HCT116 (cell line): ENCODE measurements at regions not wholly inside any gene's neighbourhood (a gene's known extent, or its start where the extent isn't known, plus 50 kb on each side); places are given as distances from the start of the nearest gene placed in this dataset.

ENCODE experiments used
- ATAC-seq: fragments of 200-7000 bp; cut with Tn5 transposase; 2 replicates; pipeline ENCODE4 v1.9.1; 2020; ENCODE audit warnings: mild to moderate bottlenecking, moderate library complexity
- BruUV-seq: library from RNA; stranded (reverse); fragments of 400-500 nt; replicated peaks from 2 replicates; lab custom pipeline; 2021; lab: Mats Ljungman, UMichigan
- CTCF ChIA-PET: fragments of 300-600 bp; sonication (Branson Sonifier 250); formaldehyde crosslinking; loops from one replicate; lab custom pipeline; 2021; ENCODE audit warnings: antibody characterized with exemption; lab: Charles Lee
- POLR2A ChIA-PET: fragments of 300-600, 350-600 bp; sonication (Branson Sonifier 250); formaldehyde crosslinking; loops from one replicate; lab custom pipeline; 2021; ENCODE audit warnings: antibody characterized with exemption; lab: Charles Lee
- RAD21 ChIA-PET, 2 experiments: fragments of 300-600 bp; sonication (Branson Sonifier 250); formaldehyde crosslinking; loops; one replicate each; lab custom pipeline; 2023; ENCODE audit warnings: low total read pairs in 2 of 2; ENCODE audit not compliant: uncharacterized antibody in 2 of 2, unreplicated experiment in 2 of 2, low non-redundant PET in 1 of 2; lab: Charles Lee
- DNase-seq: peaks from one replicate; pipeline ENCODE4 v3.0.0-alpha.2; 2010; ENCODE audit warnings: low read depth, low spot score
- H2AFZ ChIP-seq: fragments of 200-600 bp; shearing (Covaris generic), sonication (generic); 2 replicates; pipeline ENCODE4 v1.6.1; 2017; ENCODE audit warnings: low read depth, mixed run types, mixed read lengths, antibody characterized with exemption, low read length; ENCODE audit not compliant: poor library complexity, severe bottlenecking
- H3K27ac ChIP-seq: 2 replicates; pipeline ENCODE4 v1.5.1; 2012; ENCODE audit warnings: low read depth, low read length
- H3K27me3 ChIP-seq: fragments of 200-600 bp; sonication (generic); 2 replicates; pipeline ENCODE4 v1.6.1; 2016; ENCODE audit warnings: mixed run types, low read length, mixed read lengths; ENCODE audit not compliant: insufficient read depth
- H3K36me3 ChIP-seq, 2 experiments: fragments of 200-500 bp in 1 of 2; fragments of 200-600 bp in 1 of 2; sonication (Bioruptor generic) in 1 of 2; sonication (generic) in 1 of 2; 2 replicates each; pipeline versions ENCODE4 v1.5.1 to v1.6.1; 2014 to 2016; ENCODE audit warnings: low read length in 2 of 2, inconsistent platforms in 1 of 2, mixed read lengths in 1 of 2, mixed run types in 1 of 2; ENCODE audit not compliant: insufficient read depth in 2 of 2, control insufficient read depth in 1 of 2
- H3K4me1 ChIP-seq, 2 experiments: fragments of 200-600 bp in 1 of 2; sonication (generic) in 1 of 2; 2 replicates each; pipeline versions ENCODE4 v1.5.1 to v1.6.1; 2012 to 2017; ENCODE audit warnings: low read length in 2 of 2, inconsistent platforms in 1 of 2, mild to moderate bottlenecking in 1 of 2, mixed read lengths in 1 of 2, mixed run types in 1 of 2, moderate library complexity in 1 of 2; ENCODE audit not compliant: insufficient read depth in 2 of 2, control insufficient read depth in 1 of 2
- H3K4me2 ChIP-seq: fragments of 200-600 bp; sonication (generic); 2 replicates; pipeline ENCODE4 v1.6.1; 2017; ENCODE audit warnings: mixed run types, low read length, mixed read lengths
- H3K4me3 ChIP-seq, 2 experiments: fragments of 200-600 bp in 1 of 2; sonication (generic) in 1 of 2; replicated peaks in 1 of 2; 2 replicates each; pipeline ENCODE4 v1.5.1; 2011 to 2016; ENCODE audit warnings: low read length in 2 of 2, control low read depth in 1 of 2, low read depth in 1 of 2, mild to moderate bottlenecking in 1 of 2, mixed read lengths in 1 of 2, mixed run types in 1 of 2
- H3K79me2 ChIP-seq: fragments of 200-600 bp; sonication (generic); 2 replicates; pipeline ENCODE4 v1.6.1; 2017; ENCODE audit warnings: mild to moderate bottlenecking, mixed run types, low read length, moderate library complexity, mixed read lengths; ENCODE audit not compliant: insufficient read depth
- H3K9ac ChIP-seq: fragments of 200-600 bp; sonication (generic); 2 replicates; pipeline ENCODE4 v1.6.1; 2016; ENCODE audit warnings: low read length, mixed read lengths
- H3K9me2 ChIP-seq: fragments of 200-600 bp; sonication (generic), shearing (Covaris generic); 2 replicates; pipeline ENCODE4 v1.6.1; 2017; ENCODE audit warnings: mixed run types, mild to moderate bottlenecking, moderate library complexity; ENCODE audit not compliant: insufficient read depth
- H3K9me3 ChIP-seq, 2 experiments: fragments of 200-500 bp in 1 of 2; fragments of 200-600 bp in 1 of 2; sonication (Bioruptor generic) in 1 of 2; sonication (generic) in 1 of 2; 2 replicates each; pipeline ENCODE4 v1.6.1; 2014 to 2017; ENCODE audit warnings: low read length in 2 of 2, mixed read lengths in 2 of 2, inconsistent platforms in 1 of 2, low read depth in 1 of 2, mild to moderate bottlenecking in 1 of 2, mixed run types in 1 of 2, moderate library complexity in 1 of 2; ENCODE audit not compliant: control insufficient read depth in 1 of 2, insufficient read depth in 1 of 2
- H4K20me1 ChIP-seq: fragments of 200-600 bp; sonication (generic), shearing (Covaris generic); 2 replicates; pipeline ENCODE4 v1.6.1; 2017; ENCODE audit warnings: mixed run types, mild to moderate bottlenecking, moderate library complexity; ENCODE audit not compliant: insufficient read depth
- CBX3 ChIP-seq: IDR thresholded peaks from 2 replicates; pipeline ENCODE4 v1.6.1; 2012; ENCODE audit warnings: low read depth
- CEBPB ChIP-seq: IDR thresholded peaks from 2 replicates; pipeline ENCODE4 v1.6.1; 2012; ENCODE audit warnings: low read depth
- EZH2phosphoT487 ChIP-seq: fragments of 200-600 bp; IDR thresholded peaks from 2 replicates; pipeline ENCODE4 v1.6.1; 2018; ENCODE audit warnings: antibody characterized with exemption, borderline replicate concordance
- POLR2AphosphoS5 ChIP-seq: IDR thresholded peaks from 2 replicates; pipeline ENCODE4 v1.6.1; 2011; ENCODE audit warnings: mild to moderate bottlenecking, low read depth, low read length, moderate library complexity
- SP1 ChIP-seq: IDR thresholded peaks from 2 replicates; pipeline ENCODE4 v1.6.1; 2012; ENCODE audit warnings: low read depth
- SRF ChIP-seq: IDR thresholded peaks from 2 replicates; pipeline ENCODE4 v1.6.1; 2012; ENCODE audit warnings: low read depth
- TCF7L2 ChIP-seq: IDR thresholded peaks from 2 replicates; pipeline ENCODE4 v1.7.0; 2011; ENCODE audit warnings: borderline replicate concordance, inconsistent platforms; ENCODE audit not compliant: insufficient read depth, insufficient read length; ENCODE audit errors: extremely low read depth
- ZNF274 ChIP-seq: fragments of 200-500 bp; sonication (Bioruptor generic); IDR thresholded peaks from 2 replicates; pipeline ENCODE4 v1.6.1; 2014; ENCODE audit warnings: mild to moderate bottlenecking, low read depth, low read length, inconsistent platforms
- intact Hi-C: fragments of 100-400 bp; cut with micrococcal nuclease; formaldehyde crosslinking; loops from 2 replicates; pipeline ENCODE4 v1.10.0; 2022
- TF ChIP-seq, protein P1 (sequence below): IDR thresholded peaks from 2 replicates; pipeline ENCODE4 v1.6.1; 2011; ENCODE audit warnings: mild to moderate bottlenecking, low read length, moderate library complexity; ENCODE audit not compliant: insufficient replicate concordance; ENCODE audit errors: extremely low read depth

GRCh38 chr2:173539615-173540014, 184.9 kb downstream of the CDCA7 start:
- no peak for TF ChIP-seq CBX3
- TF ChIP-seq CEBPB: no peak
- no peak for TF ChIP-seq POLR2AphosphoS5
- TF ChIP-seq ZNF274: no peak
- TF ChIP-seq SP1: no peak
- no peak for TF ChIP-seq SRF
- TF ChIP-seq TCF7L2: no peak
- TF ChIP-seq, protein P1, sequence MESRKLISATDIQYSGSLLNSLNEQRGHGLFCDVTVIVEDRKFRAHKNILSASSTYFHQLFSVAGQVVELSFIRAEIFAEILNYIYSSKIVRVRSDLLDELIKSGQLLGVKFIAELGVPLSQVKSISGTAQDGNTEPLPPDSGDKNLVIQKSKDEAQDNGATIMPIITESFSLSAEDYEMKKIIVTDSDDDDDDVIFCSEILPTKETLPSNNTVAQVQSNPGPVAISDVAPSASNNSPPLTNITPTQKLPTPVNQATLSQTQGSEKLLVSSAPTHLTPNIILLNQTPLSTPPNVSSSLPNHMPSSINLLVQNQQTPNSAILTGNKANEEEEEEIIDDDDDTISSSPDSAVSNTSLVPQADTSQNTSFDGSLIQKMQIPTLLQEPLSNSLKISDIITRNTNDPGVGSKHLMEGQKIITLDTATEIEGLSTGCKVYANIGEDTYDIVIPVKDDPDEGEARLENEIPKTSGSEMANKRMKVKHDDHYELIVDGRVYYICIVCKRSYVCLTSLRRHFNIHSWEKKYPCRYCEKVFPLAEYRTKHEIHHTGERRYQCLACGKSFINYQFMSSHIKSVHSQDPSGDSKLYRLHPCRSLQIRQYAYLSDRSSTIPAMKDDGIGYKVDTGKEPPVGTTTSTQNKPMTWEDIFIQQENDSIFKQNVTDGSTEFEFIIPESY: no peak
- TF ChIP-seq EZH2phosphoT487: no peak
- H3K9me3 ChIP-seq: no peaks in the 10 kb centered on the region
- H2AFZ ChIP-seq: no peak overlapping the region
- no peak overlapping the region for H3K27ac ChIP-seq
- no peaks in the 10 kb centered on the region for H3K36me3 ChIP-seq
- no peaks in the 10 kb centered on the region for H3K9me2 ChIP-seq
- intact Hi-C loops: no loop called here
- no peaks in the 10 kb centered on the region for H3K27me3 ChIP-seq
- no peaks in the 10 kb centered on the region for H4K20me1 ChIP-seq
- H3K4me3 ChIP-seq: no peak overlapping the region
- ChIA-PET RAD21 (no interaction called here), POLR2A (no interaction called here), CTCF (interaction anchor here (0.8 kb wide), 1 partner anchor 28 kb away, joined by 3 read pairs; no protein-coding TSS in a partner anchor)
- H3K79me2 ChIP-seq: peaks cover 35% of the 10 kb centered on the region
- ATAC-seq (no peak), DNase-seq (no peak)
- no TSS peak for BruUV-seq
- H3K4me2 ChIP-seq: no peak overlapping the region
- 0 out of 4 replicates have a peak, but pooled peaks cover 0 to under 1% of the 10 kb centered on the region in 2 experiments for H3K4me1 ChIP-seq
- no peak overlapping the region for H3K9ac ChIP-seq
